Stimulated activated CD4-positive, alpha-beta T cell treated with anti-CD3 and anti-CD28 coated beads, TNF-alpha, amount 100 ng/mL, for 48 hours (primary cell): ENCODE measurements at regions not wholly inside any gene's neighbourhood (a gene's known extent, or its start where the extent isn't known, plus 50 kb on each side); places are given as distances from the start of the nearest gene placed in this dataset.

Source experiments
- DNase-seq, 3 donors: peaks; one replicate each; pipeline ENCODE4 v3.0.0-alpha.2; 2020; ENCODE audit warnings: low read depth in 3 of 3

- DNase-seq = no peak
Observed at GRCh38 chr1:63038586-63038985, 254.7 kb downstream of the ATG4C start.

- DNase-seq = no peak
Observed at GRCh38 chr1:63041660-63042059, 257.7 kb downstream of the ATG4C start.

- no peak for DNase-seq
Observed at GRCh38 chr1:63042278-63042677, 258.3 kb downstream of the ATG4C start.

GRCh38 chr1:63046539-63046938, 262.6 kb downstream of the ATG4C start:
- DNase-seq = no peak

- no peak for DNase-seq
Observed at GRCh38 chr1:63049135-63049534, 265.2 kb downstream of the ATG4C start.

- DNase-seq = no peak
Observed at GRCh38 chr1:63051356-63051755, 267.4 kb downstream of the ATG4C start.

- no peak for DNase-seq
Observed at GRCh38 chr1:63051886-63052285, 268.0 kb downstream of the ATG4C start.

GRCh38 chr1:63054184-63054583, 268.2 kb upstream of the FOXD3 start:
- DNase-seq = no peak

GRCh38 chr1:63063367-63063766, 259.0 kb upstream of the FOXD3 start:
- DNase-seq = no peak

GRCh38 chr1:63064135-63064534, 258.2 kb upstream of the FOXD3 start:
- DNase-seq = no peak

- DNase-seq = no peak
Observed at GRCh38 chr1:63068626-63069025, 253.7 kb upstream of the FOXD3 start.

GRCh38 chr1:63069214-63069613, 253.2 kb upstream of the FOXD3 start:
- DNase-seq = no peak

- DNase-seq = no peak
Observed at GRCh38 chr1:63073309-63074306, 248.8 kb upstream of the FOXD3 start.

- DNase-seq = no peak
Observed at GRCh38 chr1:63074321-63074720, 248.0 kb upstream of the FOXD3 start.

GRCh38 chr1:63082766-63083165, 239.6 kb upstream of the FOXD3 start:
- no peak for DNase-seq

GRCh38 chr1:63087966-63088365, 234.4 kb upstream of the FOXD3 start:
- no peak for DNase-seq

GRCh38 chr1:63099188-63099587, 223.2 kb upstream of the FOXD3 start:
- DNase-seq = no peak

GRCh38 chr1:63101336-63101735, 221.0 kb upstream of the FOXD3 start:
- no peak for DNase-seq

GRCh38 chr1:63103682-63104081, 218.7 kb upstream of the FOXD3 start:
- DNase-seq = no peak

- DNase-seq = no peak
Observed at GRCh38 chr1:63107066-63107465, 215.3 kb upstream of the FOXD3 start.

GRCh38 chr1:63108206-63108605, 214.2 kb upstream of the FOXD3 start:
- no peak for DNase-seq

GRCh38 chr1:63112155-63112900, 210.0 kb upstream of the FOXD3 start:
- no peak for DNase-seq

GRCh38 chr1:63115527-63115926, 206.8 kb upstream of the FOXD3 start:
- no peak for DNase-seq
